HG02981 (cell line): ENCODE measurements at regions not wholly inside any gene's neighbourhood (a gene's known extent, or its start where the extent isn't known, plus 50 kb on each side); places are given as distances from the start of the nearest gene placed in this dataset.
"Not testable (repeated sequence)": the region's sequence is repeated elsewhere in the genome, so short reads cannot be mapped to it uniquely, and the experiment has no call there.

Experiments used
- ATAC-seq: cut with Tn5 transposase; IDR thresholded peaks from one replicate; pipeline ENCODE4 v1.9.1; 2021; ENCODE audit warnings: mild to moderate bottlenecking, moderate library complexity; ENCODE audit not compliant: unreplicated experiment

- ATAC-seq, result no peak
Measured at GRCh38 chr5:89584339-89584956, 701.5 kb upstream of the MEF2C start.

- no peak for ATAC-seq
Measured at GRCh38 chr5:89583534-89583933, 700.5 kb upstream of the MEF2C start.

DNA sequence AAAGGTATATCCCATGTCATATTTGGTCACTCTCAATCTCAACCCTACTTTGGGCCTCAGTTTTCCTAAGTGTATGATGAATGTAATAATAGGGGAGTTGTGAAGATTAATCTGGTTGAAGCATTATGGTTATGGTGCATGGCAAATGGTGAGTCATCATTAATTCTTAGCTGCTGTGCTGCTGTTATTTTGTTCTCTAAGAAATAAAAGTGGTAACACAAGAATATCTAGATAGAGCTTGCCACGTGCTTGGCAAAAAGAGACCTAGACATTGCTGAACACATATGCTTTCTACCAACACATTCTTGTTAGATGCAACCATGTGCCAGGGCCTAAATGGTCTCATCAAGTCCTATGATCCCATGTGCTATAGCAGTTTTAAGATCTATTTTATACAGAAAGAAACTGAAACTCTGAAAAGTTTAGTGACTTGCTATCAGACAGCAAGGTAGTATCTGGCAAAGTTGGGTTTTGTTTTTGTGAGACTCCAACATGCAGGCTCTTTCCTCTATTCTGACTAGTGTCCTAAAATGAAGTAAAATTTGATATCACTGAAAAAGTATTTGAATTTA lies 699.9 kb upstream of the MEF2C start:
- no peak for ATAC-seq

GRCh38 chr5:89580976-89581375 lies 698.0 kb upstream of the MEF2C start:
- no peak for ATAC-seq

- no peak for ATAC-seq
Measured at GRCh38 chr5:89575319-89575718, 692.3 kb upstream of the MEF2C start.

GRCh38 chr5:89573345-89573744 lies 690.4 kb upstream of the MEF2C start:
- ATAC-seq, result no peak

GRCh38 chr5:89572696-89573095 lies 689.7 kb upstream of the MEF2C start:
- no peak for ATAC-seq

DNA sequence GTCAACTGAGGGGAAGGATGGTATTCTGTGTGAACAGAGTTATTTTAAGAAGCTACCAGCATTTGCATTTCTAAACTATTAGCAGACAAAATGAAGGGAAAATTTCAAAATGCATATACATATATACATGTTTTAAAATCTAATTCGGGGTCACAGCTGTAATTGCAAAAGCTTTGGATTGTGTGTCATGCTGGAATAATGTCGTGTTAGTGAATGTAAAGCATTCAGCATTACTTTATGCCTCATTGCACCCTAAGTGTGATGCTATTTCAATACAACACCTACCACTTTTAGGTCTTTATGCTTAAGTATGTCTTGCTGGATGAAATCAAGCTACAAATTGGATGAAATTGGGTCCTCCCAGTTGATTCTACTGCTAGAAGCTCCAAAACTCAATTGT lies 687.6 kb upstream of the MEF2C start:
- ATAC-seq, result no peak

DNA sequence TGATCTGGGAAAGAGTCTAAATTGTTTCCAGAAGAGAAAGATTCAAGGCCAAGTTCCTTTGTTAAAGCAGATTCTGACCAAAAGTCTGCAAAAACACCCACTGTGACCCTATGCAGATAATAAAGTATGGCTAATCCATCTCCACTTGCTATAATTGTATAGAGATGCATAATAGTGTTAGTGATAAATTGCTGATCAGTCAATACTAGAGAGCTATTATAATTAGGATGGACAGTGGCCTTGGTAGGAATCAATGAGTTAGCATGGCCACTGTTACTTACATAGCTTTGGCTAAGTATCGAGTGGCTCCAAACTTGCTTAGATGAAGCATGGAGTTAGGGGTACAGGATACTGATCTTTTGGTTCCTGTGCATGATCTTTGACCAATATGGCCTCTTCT lies 683.4 kb upstream of the MEF2C start:
- no peak for ATAC-seq

- ATAC-seq, result no peak
Measured at GRCh38 chr5:89560696-89561095, 677.7 kb upstream of the MEF2C start.

- no peak for ATAC-seq
Measured at GRCh38 chr5:89556215-89556913, 673.4 kb upstream of the MEF2C start.

DNA sequence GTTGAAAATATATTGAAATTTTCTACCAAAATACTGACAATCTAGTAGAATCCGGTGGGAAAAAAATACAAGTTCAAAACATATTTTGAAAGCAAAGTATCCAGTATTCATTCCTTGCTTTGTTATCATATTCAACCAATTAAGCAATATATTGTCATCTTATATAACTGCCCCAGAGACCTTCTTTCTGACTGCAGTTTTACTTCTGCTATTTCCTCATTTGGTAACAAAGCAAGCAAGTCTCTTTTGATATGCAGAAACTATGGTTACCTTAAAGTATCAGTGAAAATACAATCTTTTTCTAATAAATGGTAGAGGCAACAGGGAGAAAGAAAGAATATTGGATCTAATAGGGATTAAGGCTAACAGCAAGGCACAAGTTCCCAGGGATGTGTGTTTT lies 663.7 kb upstream of the MEF2C start:
- ATAC-seq, result no peak

GRCh38 chr5:89545626-89546025 lies 662.6 kb upstream of the MEF2C start:
- no peak for ATAC-seq

DNA sequence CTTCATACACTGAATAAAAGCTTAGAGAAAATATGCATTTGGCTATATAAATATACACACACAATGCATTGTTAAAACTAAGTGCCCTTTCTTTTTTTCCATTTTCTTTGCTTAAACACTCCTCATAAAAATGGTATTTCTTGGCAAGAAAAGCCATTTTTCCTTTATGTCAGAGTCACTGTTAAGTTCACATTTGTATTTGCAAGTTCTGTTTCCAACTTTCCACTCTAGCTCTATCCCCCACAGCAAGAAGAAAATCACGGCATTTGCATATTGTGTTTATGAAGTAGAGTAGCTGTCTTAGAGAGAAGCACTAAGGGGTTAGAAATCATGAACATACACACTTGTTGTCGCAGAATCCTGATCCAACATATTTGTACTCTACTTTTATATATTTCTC lies 662.1 kb upstream of the MEF2C start:
- no peak for ATAC-seq

- ATAC-seq, result no peak
Measured at GRCh38 chr5:89542736-89543135, 659.8 kb upstream of the MEF2C start.

DNA sequence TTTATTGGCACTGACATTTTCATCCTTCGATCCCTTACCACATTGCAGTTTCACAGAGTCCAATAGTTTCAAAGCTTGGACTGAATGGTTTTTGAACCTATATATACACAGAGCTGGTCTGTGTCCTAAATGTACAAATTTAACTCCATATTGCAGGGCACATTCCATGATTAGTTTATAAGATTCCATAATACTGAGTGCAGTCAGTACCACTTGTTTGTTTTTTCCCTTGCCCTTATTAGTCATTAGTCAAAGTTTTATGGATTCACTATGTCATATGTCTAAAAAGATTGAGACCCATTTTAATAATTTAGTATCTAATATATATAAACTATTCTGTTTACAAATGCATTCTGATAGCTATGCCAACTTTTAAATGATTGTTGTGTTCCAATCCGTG lies 654.8 kb upstream of the MEF2C start:
- no peak for ATAC-seq

- ATAC-seq, result no peak
Measured at GRCh38 chr5:89536020-89536419, 653.0 kb upstream of the MEF2C start.

DNA sequence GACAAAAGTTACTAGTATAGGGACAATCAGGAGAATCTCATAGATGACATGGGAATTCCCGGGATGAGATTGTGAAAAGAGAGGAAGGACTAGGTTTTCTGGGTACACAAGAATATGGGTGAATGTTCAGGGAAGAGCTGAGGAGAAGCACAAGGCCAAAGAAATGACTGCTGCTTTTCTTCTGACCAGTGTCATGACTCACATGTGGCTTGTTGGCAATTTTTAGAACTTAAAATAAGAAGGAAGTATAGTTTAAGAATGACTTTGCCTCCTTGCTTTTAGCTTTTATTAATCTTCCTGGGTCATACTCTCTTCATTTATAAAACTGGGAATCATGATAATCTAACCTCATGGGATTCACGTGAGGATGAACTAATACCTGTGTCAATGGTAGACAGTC lies 652.4 kb upstream of the MEF2C start:
- ATAC-seq, result no peak

GRCh38 chr5:89534331-89534730 lies 651.3 kb upstream of the MEF2C start:
- ATAC-seq, result no peak

- no peak for ATAC-seq
Measured at GRCh38 chr5:89524785-89525184, 641.8 kb upstream of the MEF2C start.

DNA sequence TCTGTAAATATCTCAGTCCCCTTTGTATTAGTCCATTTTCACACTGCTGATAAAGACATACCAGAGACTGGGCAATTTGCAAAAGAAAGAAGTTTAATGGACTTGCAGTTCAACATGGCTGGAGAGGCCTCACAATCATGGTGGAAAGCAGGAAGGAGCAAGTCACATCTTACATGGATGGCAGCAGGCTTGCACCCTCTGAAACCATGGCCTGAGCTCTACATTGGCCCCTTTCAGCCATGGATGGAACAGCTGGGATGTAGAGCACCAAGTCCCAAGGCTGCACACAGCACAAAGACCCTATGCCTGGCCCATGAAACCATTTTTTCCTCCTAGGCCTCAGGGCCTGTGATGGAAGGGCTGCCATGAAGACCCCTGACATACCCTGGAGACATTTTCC lies 640.9 kb upstream of the MEF2C start:
- not testable (repeated sequence) for ATAC-seq

GRCh38 chr5:89520771-89521170 lies 637.8 kb upstream of the MEF2C start:
- no peak for ATAC-seq
